Cardiac fibroblast (primary cell): ENCODE measurements at regions not wholly inside any gene's neighbourhood (a gene's known extent, or its start where the extent isn't known, plus 50 kb on each side); places are given as distances from the start of the nearest gene placed in this dataset.
A peak's percentile ranks its signal among the peaks of the same experiment; 100 is the strongest.

ENCODE experiments used
- DNase-seq, 2 donors: peaks; one replicate each; pipeline versions ENCODE4 v3.0.0 to v3.0.0-alpha.2; 2010; ENCODE audit warnings: low read depth in 2 of 2
- H3K4me3 ChIP-seq, 2 donors: replicated peaks in 1 of 2; 1 replicate in 1 of 2; 2 replicates in 1 of 2; pipeline ENCODE4 v1.5.1; 2011; ENCODE audit warnings: low read depth in 2 of 2, low read length in 2 of 2, mild to moderate bottlenecking in 2 of 2, moderate library complexity in 1 of 2
- TF ChIP-seq, protein P1 (sequence below): IDR thresholded peaks from one replicate; pipeline ENCODE4 v1.5.1; 2011; ENCODE audit warnings: low read depth, mild to moderate bottlenecking, low read length, inconsistent platforms

DNA sequence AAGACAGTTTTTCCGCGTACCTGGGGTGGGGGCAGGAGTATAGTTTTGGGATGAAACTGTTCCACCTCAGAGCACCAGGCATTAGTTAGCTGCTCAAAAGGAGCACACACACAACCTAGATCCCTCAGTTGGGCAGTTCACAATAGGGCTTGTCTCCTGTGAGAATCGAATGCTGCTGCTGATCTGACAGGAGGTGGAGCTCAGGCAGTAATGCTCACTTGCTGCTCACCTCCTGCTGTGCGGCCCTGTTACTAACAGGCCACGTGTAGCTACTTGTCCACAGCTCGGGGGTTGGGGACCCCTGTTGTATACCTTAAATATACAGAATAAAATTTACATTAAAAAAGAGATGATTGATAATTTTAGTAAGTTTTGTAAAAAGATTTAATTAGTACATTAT lies 191.5 kb downstream of the SLC7A11 start:
- TF ChIP-seq, protein P1, sequence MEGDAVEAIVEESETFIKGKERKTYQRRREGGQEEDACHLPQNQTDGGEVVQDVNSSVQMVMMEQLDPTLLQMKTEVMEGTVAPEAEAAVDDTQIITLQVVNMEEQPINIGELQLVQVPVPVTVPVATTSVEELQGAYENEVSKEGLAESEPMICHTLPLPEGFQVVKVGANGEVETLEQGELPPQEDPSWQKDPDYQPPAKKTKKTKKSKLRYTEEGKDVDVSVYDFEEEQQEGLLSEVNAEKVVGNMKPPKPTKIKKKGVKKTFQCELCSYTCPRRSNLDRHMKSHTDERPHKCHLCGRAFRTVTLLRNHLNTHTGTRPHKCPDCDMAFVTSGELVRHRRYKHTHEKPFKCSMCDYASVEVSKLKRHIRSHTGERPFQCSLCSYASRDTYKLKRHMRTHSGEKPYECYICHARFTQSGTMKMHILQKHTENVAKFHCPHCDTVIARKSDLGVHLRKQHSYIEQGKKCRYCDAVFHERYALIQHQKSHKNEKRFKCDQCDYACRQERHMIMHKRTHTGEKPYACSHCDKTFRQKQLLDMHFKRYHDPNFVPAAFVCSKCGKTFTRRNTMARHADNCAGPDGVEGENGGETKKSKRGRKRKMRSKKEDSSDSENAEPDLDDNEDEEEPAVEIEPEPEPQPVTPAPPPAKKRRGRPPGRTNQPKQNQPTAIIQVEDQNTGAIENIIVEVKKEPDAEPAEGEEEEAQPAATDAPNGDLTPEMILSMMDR = no peak
- no peak for DNase-seq
- H3K4me3 ChIP-seq = no peak overlapping the region

GRCh38 chr4:138049355-138049754 lies 192.8 kb downstream of the SLC7A11 start:
- no peak overlapping the region for H3K4me3 ChIP-seq
- TF ChIP-seq, protein P1 = no peak
- no peak for DNase-seq

GRCh38 chr4:138047290-138047689 lies 194.9 kb downstream of the SLC7A11 start:
- no peak overlapping the region for H3K4me3 ChIP-seq
- DNase-seq = no peak
- TF ChIP-seq, protein P1 = no peak

GRCh38 chr4:138045036-138045435 lies 197.1 kb downstream of the SLC7A11 start:
- DNase-seq = no peak
- TF ChIP-seq, protein P1 = no peak
- H3K4me3 ChIP-seq = no peak overlapping the region

- DNase-seq = peak; percentile 13 to 82
- H3K4me3 ChIP-seq = no peak overlapping the region
Observed at GRCh38 chr4:138039010-138039409, 203.1 kb downstream of the SLC7A11 start.

GRCh38 chr4:138037696-138038095 lies 204.5 kb downstream of the SLC7A11 start:
- DNase-seq = peak; percentile 55 to 56
- no peak overlapping the region for H3K4me3 ChIP-seq
- TF ChIP-seq, protein P1 = no peak

More at GRCh38 chr4:138039010-138039409, 203.1 kb downstream of the SLC7A11 start:
- TF ChIP-seq, protein P1 = no peak

DNA sequence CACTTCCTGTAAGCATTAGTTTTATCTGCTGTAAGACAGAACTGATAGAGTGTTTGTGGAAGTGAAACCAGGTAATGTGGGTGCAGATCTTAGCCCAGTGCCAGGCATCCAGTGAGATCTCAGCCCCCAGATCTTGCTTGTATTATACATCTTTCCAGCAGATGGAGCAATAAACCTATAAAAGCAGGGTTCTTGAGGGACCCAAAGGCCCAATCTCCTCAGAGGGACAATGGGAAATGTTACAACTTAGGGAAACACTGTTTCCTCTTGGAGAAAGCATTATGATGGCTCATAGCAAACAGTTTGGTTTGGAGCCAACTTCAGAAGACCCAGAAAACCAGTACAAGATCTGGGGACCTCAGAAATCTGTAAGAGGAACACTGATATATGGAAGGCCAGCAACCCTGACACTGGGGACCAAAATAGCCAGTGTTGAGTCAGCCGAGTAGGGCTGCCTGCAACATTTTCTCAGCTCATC lies 206.3 kb downstream of the SLC7A11 start:
- no peak overlapping the region for H3K4me3 ChIP-seq
- TF ChIP-seq, protein P1 = peak; percentile 54
- peak; percentile 84 to 85 for DNase-seq
